Hematopoietic multipotent progenitor cell treated with erythropoietin and hydrocortisone succinate and interleukin-3 and kit ligand, for 15 days (in vitro differentiated cells): ENCODE measurements at regions not wholly inside any gene's neighbourhood (a gene's known extent, or its start where the extent isn't known, plus 50 kb on each side); places are given as distances from the start of the nearest gene placed in this dataset.

Experiments used
- DNase-seq: peaks from one replicate; pipeline ENCODE4 v3.0.0-alpha.2; 2015; ENCODE audit warnings: low spot score

GRCh38 chr13:97111756-97112155, 110.4 kb upstream of the MBNL2 start:
- DNase-seq = no peak

GRCh38 chr13:97112446-97113152, 109.5 kb upstream of the MBNL2 start:
- DNase-seq = no peak

DNA sequence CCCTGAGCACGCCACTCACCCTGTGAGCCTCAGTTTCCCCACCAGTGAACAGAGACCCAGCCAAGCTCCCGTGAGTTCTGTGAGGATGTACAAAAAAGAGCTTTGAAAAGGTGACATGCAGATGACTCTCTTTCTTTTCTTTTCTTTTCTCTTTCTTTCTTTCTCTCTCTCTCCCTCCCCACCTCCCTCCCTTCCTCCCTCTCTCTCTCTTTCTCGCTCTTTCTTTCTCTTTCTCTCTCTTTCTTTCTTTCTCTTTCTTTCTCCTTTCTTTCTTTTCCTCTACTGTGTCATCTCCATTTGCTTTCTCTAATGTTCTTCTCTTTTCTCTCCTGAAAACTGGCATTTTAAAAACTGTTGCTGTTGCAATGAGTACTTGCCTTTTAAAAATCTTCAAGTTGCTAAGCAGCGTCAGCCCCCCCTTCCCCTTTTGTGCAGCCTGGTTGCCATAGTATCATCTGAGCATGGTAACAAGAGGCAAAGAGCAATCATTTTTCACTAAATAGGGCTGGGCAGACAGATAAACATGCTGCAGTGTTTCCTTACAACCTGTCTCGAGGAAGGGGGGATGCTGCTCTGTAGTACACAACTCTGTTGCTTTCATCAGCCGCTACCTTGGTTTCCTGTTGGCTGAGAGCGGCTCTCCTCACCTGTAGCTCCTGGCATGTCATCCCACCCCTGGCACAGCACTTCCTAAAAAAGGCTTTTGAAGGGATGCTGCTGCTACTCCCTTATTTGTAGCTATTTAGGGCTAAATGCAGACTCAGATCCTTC, 108.7 kb upstream of the MBNL2 start:
- no peak for DNase-seq

DNA sequence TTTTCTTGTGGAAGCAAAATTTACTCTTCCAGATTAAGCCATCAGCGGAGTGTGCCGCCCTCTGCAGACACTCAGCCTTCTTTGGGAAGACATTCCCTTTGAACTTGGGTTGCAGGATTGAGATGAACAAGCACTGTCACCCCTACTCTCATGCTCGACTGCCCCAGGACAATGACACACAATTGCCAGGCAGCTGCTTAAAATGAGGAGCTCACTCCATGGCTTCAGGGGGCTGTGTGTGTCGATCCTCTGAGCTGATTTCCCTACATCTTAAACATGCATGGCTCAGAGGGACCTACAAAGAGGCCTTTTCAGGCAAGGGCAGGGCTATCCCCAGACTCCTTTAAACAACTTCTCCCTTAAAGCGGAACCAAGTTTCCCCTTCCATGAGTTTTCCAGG, 107.5 kb upstream of the MBNL2 start:
- no peak for DNase-seq

DNA sequence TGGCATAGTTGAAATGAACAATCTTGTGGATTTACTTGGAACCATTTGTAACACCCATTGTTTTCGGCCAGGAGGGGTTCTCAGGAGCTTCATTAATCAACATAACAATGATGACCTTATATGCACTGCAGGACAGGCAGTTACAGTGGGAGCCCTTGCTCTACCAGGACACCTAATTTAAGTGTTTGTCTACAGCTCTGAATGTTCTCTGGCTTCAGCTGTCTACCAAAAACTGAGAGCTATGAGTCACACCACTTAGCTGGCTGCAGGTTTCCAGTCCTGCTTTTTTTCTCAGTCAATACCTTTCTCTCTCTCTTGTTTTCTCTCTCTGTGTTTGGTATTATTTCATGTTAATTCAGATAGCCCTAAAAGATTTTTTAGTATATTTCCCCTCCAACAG, 105.4 kb upstream of the MBNL2 start:
- DNase-seq = no peak

DNA sequence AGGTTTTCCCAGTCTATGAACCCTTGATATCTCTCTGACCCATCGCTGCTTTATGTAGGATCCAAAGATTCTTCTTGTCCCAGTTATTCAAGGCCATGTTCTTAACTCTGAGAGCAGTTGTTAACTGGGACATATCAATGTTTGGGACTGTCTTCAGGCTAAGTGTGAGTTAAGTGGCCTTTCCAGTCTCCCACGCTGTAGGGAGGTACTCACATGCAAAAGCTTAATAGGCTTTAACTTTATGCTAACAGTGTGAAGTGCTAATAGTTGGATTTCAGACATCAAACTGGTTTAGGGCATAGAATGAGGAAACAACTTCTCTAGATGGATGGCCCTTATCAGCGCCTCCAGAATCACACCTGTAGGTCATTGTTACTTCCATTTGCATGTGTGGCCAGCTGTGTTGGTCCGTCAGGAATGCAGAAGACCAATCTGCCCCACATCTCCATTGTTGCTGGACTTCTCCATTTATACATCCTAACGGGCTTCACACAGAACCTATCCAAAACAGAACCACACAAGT, 104.7 kb upstream of the MBNL2 start:
- DNase-seq = no peak

- no peak for DNase-seq
These were observed 102.2 kb upstream of the MBNL2 start for GRCh38 chr13:97119943-97120342.

- DNase-seq = no peak
These were observed 101.8 kb upstream of the MBNL2 start for GRCh38 chr13:97120346-97120745.

DNA sequence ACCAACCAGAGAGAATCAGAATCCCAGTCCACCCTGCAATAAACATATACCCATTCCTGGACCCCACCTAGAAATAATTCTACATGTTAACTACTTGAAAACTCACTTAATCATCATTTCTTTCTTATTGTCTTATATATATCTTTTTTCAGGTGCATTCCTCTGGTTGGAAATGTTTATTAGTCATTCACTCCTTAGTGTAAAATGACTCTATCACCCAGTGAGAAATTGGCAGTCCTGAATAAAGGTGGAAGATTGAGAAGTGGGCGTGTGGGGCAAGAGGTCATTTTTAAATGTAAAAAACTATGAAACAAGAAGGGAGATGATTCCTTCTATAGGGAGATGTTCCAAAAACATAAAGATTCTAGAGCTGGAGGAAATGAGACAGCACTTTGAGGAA, 101.2 kb upstream of the MBNL2 start:
- no peak for DNase-seq

DNA sequence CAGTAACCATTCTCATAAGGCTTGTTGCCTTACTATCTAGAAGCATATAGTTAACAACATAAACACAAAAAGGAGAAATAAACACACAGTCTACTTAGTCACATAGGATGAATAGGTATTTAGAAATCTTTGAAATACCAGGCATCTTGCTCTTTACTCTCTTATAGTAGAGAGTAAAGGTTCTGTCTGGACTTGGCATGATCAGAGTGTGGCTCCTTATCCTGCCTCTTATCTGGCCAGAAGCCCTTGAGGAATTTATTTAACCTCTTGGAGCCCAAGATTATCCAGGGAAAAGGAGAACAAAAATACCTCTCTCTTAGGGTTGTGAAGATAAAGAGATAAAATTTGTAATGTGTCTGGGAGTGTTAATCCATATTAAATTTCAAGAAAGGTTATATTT, 100.2 kb upstream of the MBNL2 start:
- no peak for DNase-seq

DNA sequence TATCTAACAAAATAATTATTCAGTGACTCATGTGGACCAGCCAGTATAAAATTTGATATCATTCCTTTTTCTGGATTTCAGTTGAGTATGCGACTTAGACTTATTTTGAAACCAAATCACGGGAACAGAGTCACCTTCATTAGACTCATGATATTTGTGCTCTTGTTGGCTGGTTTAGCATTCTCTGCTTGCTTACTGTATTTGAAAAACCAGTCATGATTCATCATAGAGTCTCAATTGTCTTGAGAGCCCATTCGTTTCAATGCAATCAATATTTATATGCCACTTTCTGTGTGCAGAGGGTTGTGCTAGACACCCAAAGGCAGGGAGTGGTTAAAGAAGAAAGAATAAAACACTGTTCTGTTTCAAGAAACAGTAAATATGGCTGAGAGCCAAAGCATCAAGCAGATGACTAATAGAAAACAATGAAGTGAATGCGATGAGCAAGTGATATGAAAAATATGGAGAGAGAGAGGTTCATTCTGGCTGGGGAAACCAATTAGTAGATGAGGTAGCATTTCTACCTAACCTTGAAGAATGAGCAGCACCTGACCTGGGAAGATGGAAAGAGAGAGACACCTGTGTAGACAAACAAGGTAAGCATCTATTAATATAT, 99.6 kb upstream of the MBNL2 start:
- DNase-seq = no peak

- DNase-seq = no peak
These were observed 97.9 kb upstream of the MBNL2 start for GRCh38 chr13:97124206-97124605.

DNA sequence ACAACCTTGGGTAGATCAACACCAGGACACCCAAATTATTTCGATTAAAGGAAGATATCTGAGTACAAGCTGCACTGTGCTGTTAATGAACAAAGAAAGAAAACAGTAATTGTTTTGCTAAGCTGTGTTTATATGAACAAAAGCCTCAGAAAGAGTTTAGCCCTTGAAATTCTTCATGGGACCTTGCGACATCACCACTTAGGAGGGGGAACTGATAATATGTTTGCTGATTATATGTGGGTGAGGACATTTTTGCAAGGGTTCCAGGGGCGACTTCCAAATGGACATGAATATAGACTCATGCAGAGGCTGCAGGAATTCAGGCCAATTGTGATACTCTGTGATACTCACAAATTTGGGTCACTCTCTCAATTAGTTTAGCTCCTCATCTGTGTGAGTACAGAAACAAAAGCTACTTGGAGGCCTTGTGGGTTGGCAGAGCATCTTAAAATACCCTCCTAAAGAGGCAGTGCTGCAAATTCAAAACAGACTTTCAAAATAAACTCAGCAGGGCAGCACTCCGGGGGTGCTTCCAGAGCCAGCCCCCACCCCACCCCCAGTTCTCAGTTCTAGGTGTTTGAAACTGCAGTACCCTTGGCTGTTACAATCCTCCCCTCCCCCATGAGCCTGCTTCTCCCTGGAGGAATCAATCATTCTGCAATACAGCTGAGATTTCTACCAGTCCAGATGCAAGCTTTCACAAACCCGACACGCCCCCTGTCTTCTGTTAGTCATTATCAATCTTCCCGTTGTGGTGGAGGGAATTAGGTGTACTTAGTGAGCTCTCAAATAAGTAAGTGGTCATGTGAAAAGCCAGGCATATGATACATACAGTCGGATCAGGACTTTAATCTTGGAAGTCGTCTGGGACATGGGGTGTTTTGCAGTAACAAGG, 97.0 kb upstream of the MBNL2 start:
- no peak for DNase-seq

GRCh38 chr13:97125810-97126738, 96.1 kb upstream of the MBNL2 start:
- DNase-seq = no peak

DNA sequence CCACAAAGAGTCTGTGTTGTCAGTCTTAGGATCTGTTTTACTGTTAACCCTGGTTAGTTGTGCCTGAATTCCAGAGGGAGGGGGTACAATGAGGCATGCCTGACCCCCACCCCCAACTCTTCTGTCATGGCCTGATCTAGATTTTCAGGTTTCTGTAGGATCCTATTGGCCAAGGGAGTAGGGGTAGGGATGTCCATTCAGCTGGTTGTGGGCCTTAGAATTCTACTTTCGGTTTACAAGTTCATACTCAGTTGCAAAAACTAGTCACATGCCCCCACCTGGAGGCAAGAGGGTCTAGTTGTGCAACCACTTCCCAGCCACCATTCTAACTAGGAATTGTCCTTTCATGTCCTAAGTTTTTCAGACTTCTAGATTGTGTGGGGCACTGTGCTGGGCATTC, 94.3 kb upstream of the MBNL2 start:
- DNase-seq = no peak

DNA sequence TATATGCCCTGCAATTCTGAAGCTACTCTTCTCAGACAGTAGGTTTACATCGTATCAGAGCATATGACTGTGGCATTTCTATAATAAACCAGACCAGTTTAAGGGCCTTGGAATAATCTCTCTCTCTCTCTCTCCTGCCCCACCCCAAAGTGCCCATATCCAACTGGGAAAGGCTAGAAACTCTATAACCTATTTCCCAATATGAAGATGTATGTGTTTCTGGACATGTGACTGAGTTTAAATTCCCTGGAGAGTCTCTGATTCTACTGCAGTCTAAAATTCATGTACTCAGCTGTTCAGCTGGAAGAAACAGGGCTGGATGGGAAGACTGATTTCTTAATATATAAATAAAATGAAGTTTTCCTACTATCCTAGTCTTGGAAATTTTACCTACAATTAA, 91.9 kb upstream of the MBNL2 start:
- no peak for DNase-seq

- no peak for DNase-seq
These were observed 90.7 kb upstream of the MBNL2 start for GRCh38 chr13:97131447-97131846.

GRCh38 chr13:97133554-97133953, 88.6 kb upstream of the MBNL2 start:
- no peak for DNase-seq

DNA sequence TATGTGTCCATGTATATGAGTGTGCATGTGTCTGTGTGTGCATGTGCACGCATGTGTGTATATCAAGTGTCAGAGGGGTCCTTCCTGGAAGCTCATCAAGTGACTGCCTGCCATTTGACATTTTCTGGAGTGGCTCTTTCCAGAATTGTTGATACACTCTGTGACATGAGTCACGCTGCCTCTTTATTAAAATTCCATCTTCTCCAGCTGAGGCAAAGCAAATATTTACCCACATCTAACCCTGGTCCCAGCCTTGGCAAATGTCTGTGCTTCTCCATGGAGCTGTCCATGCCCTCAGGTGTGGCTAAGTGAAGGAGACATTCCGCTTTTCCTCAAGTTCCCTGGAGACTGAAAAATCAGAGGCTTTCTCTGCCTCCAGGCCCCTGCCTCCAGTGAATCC, 88.2 kb upstream of the MBNL2 start:
- no peak for DNase-seq

- no peak for DNase-seq
These were observed 87.6 kb upstream of the MBNL2 start for GRCh38 chr13:97134364-97135095.
